ENCODE measurements at regions not wholly inside any gene's neighbourhood (a gene's known extent, or its start where the extent isn't known, plus 50 kb on each side); places are given as distances from the start of the nearest gene placed in this dataset.
A peak's percentile ranks its signal among the peaks of the same experiment; 100 is the strongest.
"Not testable (repeated sequence)": the region's sequence is repeated elsewhere in the genome, so short reads cannot be mapped to it uniquely, and the experiment has no call there.

DNA sequence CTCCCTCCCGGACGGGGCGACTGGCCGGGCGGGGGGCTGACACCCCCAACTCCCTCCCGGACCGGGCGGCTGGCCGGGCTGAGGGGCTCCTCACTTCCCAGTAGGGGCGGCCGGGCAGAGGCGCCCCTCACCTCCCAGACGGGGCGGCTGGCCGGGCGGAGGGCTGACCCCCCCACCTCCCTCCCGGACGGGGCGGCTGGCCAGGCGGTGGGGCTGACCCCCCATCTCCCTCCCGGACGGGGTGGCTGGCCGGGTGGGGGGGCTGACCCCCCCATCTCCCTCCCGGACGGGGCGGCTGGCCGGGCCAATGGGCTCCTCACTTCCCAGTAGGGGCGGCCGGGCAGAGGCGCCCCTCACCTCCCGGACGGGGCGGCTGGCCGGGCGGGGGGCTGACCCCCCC, 502.0 kb upstream of the ALG10B start:
- DNase-seq, result peak; percentile 11
- H3K27ac Mint-ChIP-seq (ENCODE audit: unreplicated experiment); H3K9me3 Mint-ChIP-seq (ENCODE audit: unreplicated experiment); H3K27me3 Mint-ChIP-seq (ENCODE audit: unreplicated experiment); H3K4me1 Mint-ChIP-seq (ENCODE audit: low read depth, unreplicated experiment); H3K4me3 Mint-ChIP-seq (ENCODE audit: unreplicated experiment); H3K36me3 Mint-ChIP-seq (ENCODE audit: unreplicated experiment): not testable (repeated sequence)
